Right atrium auricular region (tissue), 2 donors: ENCODE measurements at regions not wholly inside any gene's neighbourhood (a gene's known extent, or its start where the extent isn't known, plus 50 kb on each side); places are given as distances from the start of the nearest gene placed in this dataset.

ENCODE experiments used
- DNase-seq: peaks from one replicate; pipeline ENCODE4 v3.0.0-alpha.2; 2019; ENCODE audit warnings: low spot score
- H3K27ac ChIP-seq, 2 donors: fragments of 200-600 bp; sonication (generic); 1 replicate in 1 of 2; 2 replicates in 1 of 2; pipeline ENCODE4 v1.5.1; 2016 to 2019
- H3K27me3 ChIP-seq, 2 donors: fragments of 200-600 bp; sonication (generic); one replicate each; pipeline versions ENCODE4 v1.5.1 to v1.6.0; 2017 to 2019
- H3K36me3 ChIP-seq: fragments of 200-600 bp; sonication (generic); one replicate; pipeline ENCODE4 v1.5.1; 2016
- H3K4me1 ChIP-seq, 2 donors: fragments of 200-600 bp; sonication (generic); one replicate each; pipeline versions ENCODE4 v1.5.1 to v1.6.0; 2017 to 2019
- H3K4me3 ChIP-seq, 2 donors: fragments of 200-600 bp; sonication (generic); 1 replicate in 1 of 2; 2 replicates in 1 of 2; pipeline ENCODE4 v1.5.1; 2017 to 2019; ENCODE audit warnings: mild to moderate bottlenecking in 1 of 2, moderate library complexity in 1 of 2
- H3K9me3 ChIP-seq, 2 donors: fragments of 200-600 bp; sonication (generic); one replicate each; pipeline ENCODE4 v1.5.1; 2019
- TF ChIP-seq, protein P1 (sequence below), 2 donors: fragments of 200-600 bp; sonication (generic); IDR thresholded peaks; one replicate each; pipeline ENCODE4 v1.5.1; 2019; ENCODE audit warnings: antibody characterized with exemption in 2 of 2

DNA sequence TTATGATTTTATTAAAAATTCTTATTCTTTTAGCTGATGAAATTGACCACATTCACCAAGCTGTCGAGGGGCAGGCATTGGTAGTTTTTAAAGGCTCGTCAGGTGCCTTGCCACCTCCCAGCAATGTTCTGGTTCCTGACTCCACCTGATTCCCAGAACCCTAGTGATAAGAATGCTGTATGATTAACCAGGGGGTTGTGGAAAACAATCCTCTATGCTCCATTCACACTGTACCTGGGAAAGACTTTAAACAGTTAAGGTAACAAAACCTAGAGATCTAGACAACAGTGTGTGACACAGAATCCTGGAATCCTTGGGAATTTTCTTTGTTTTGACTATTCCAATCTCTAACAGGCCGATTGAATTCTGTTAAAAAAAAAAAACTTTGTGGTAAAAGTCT is 165.7 kb upstream of the OLIG3 start:
- H3K36me3 ChIP-seq: no peaks in the 10 kb centered on the region
- H3K4me3 ChIP-seq: no peak overlapping the region
- no peaks in the 10 kb centered on the region for H3K27me3 ChIP-seq
- no peak overlapping the region for H3K27ac ChIP-seq
- TF ChIP-seq, protein P1, sequence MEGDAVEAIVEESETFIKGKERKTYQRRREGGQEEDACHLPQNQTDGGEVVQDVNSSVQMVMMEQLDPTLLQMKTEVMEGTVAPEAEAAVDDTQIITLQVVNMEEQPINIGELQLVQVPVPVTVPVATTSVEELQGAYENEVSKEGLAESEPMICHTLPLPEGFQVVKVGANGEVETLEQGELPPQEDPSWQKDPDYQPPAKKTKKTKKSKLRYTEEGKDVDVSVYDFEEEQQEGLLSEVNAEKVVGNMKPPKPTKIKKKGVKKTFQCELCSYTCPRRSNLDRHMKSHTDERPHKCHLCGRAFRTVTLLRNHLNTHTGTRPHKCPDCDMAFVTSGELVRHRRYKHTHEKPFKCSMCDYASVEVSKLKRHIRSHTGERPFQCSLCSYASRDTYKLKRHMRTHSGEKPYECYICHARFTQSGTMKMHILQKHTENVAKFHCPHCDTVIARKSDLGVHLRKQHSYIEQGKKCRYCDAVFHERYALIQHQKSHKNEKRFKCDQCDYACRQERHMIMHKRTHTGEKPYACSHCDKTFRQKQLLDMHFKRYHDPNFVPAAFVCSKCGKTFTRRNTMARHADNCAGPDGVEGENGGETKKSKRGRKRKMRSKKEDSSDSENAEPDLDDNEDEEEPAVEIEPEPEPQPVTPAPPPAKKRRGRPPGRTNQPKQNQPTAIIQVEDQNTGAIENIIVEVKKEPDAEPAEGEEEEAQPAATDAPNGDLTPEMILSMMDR (IDR thresholded peaks at IDR 0.05): no peak
- peaks cover 3 to 13% of the 10 kb centered on the region in 2 donors for H3K9me3 ChIP-seq
- no peak for DNase-seq
- no peaks in the 10 kb centered on the region for H3K4me1 ChIP-seq

DNA sequence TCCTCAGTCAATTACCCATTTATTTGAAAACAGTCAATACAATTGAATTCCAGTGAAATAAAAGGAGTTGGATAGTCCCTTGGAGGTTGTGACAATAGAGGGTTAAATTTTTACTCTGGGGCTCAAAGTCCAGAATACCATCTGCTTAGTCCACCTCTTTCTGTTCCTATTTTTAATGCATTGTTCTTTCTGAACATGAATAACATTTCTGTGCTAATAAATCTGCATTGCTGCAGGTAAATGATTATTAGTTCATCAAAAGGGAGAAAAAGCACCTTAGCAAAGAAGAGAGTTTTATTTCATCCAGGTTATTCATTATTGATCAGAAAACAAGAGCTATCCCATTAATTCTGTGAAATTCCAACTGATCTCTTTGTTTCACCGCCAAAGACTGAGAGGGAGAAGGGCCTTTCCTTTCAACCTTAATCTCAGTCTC is 166.1 kb upstream of the OLIG3 start:
- Histone ChIP-seq H3K27me3 (no peaks in the 10 kb centered on the region), H3K9me3 (peaks cover 2 to 9% of the 10 kb centered on the region in 2 donors), H3K4me1 (no peaks in the 10 kb centered on the region), H3K27ac (no peak overlapping the region), H3K36me3 (no peaks in the 10 kb centered on the region), H3K4me3 (no peak overlapping the region)
- DNase-seq: no peak
- TF ChIP-seq, protein P1 (IDR thresholded peaks at IDR 0.05): no peak

DNA sequence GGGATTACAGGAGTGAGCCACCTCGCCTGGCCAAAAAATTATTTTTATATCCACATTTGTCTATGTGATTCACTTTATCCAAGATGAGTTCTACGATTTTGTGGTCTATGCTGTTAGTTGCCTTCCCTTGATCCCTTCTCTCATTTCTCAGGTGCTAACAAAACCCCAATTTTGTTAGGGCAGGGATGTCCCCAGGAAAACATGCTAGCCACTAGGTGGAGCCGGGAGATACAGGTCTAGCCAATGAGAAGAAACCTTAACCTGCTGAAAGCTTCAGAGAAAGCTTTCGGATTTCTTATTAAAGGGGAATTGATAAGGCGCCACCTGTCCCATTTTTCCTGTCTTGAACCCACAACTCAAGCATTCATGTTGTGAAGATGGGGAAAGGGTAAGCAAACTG is 167.4 kb upstream of the OLIG3 start:
- H3K4me1 ChIP-seq: no peaks in the 10 kb centered on the region
- no peak overlapping the region for H3K27ac ChIP-seq
- H3K27me3 ChIP-seq: no peaks in the 10 kb centered on the region
- no peaks in the 10 kb centered on the region for H3K9me3 ChIP-seq
- DNase-seq: no peak
- H3K36me3 ChIP-seq: no peaks in the 10 kb centered on the region
- no peak overlapping the region for H3K4me3 ChIP-seq
- TF ChIP-seq, protein P1 (IDR thresholded peaks at IDR 0.05): peak; percentile 29 to 62

DNA sequence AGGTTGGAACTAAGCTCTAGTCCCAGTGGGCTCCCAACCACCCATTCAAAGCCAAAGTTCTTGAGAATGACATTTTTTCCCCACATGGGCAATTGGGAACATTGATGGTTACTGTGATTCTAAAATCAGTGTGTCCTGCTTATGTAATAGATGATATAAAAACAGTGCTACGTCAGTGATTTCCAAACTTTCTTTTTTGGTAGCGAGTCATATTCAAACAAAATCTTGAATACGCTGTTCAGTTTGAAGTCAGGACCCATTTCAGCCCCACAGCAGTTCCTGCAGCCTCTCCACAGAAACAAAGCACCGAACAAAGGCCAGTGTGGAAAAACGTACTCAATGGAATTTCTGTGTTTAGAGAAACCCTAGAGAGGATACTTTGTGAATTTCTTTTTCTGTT is 170.0 kb upstream of the OLIG3 start:
- Histone ChIP-seq H3K36me3 (no peaks in the 10 kb centered on the region), H3K27ac (no peak overlapping the region), H3K9me3 (no peaks in the 10 kb centered on the region), H3K4me3 (no peak overlapping the region), H3K4me1 (no peaks in the 10 kb centered on the region), H3K27me3 (no peaks in the 10 kb centered on the region)
- TF ChIP-seq, protein P1 (IDR thresholded peaks at IDR 0.05): no peak
- DNase-seq: no peak

DNA sequence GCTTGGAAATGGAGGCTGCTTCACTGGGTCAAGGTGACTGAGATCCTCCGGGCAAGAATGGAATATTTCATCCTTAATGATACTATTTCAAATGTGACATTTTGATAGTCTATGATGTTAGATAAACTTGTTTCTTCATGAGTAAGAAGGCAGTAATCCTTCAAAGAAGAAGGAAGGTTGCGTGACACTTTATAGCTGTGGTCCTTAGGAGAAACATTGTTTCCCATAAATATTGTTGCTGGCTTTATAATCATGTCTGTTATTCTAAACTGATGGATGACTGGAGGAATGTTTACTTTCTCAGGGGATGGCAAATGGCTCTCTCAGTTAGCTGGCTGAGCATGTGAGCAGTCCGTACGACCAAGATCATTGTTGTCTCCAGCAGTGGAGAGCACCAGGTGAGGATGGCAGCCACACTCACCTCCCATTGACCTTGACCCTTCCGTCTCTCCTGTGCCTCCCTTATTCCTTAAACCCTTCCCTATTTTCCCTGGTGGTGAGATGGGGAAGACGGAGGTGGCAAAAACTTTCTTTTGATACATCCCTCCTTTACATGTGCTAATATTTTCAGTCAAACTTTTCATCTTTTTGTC is 171.2 kb upstream of the OLIG3 start:
- H3K36me3 ChIP-seq: no peaks in the 10 kb centered on the region
- no peaks in the 10 kb centered on the region for H3K9me3 ChIP-seq
- no peak overlapping the region for H3K4me3 ChIP-seq
- TF ChIP-seq, protein P1 (IDR thresholded peaks at IDR 0.05): no peak
- no peaks in the 10 kb centered on the region for H3K4me1 ChIP-seq
- no peak for DNase-seq
- H3K27me3 ChIP-seq: no peaks in the 10 kb centered on the region
- H3K27ac ChIP-seq: no peak overlapping the region

DNA sequence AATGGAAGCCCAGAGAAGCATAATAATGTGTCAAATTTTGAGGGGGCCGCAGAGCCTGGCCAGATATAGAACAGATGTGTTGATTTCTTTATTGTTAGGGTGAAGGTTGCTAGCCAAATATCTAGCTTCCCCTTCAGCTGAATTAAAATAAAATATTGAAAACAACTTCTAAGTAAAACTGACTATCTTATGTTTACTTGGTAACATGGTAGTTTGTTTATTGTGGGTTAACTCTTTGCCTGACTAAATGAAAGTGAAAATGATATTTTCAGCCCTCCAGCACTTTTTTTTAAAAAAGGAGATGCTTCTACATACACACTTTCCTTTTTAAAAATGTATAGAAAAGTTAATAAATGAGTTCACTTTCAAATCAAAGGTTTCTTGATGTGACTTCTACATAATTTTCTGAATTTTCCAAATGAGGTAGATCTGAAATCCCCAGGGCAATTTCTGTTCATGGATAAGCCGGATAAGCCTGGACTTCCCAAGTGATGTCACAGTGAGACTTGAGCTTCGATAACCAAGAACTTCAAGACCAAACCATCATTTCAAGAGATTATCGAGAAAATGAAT is 172.1 kb upstream of the OLIG3 start:
- Histone ChIP-seq H3K4me3 (no peak overlapping the region), H3K36me3 (no peaks in the 10 kb centered on the region), H3K9me3 (no peaks in the 10 kb centered on the region), H3K27me3 (no peaks in the 10 kb centered on the region), H3K4me1 (no peaks in the 10 kb centered on the region), H3K27ac (no peak overlapping the region)
- no peak for DNase-seq
- TF ChIP-seq, protein P1 (IDR thresholded peaks at IDR 0.05): no peak
